T47D (cell line): ENCODE measurements at regions not wholly inside any gene's neighbourhood (a gene's known extent, or its start where the extent isn't known, plus 50 kb on each side); places are given as distances from the start of the nearest gene placed in this dataset.

Experiments
- DNase-seq, 2 experiments: peaks; one replicate each; pipeline versions ENCODE4 v3.0.0 to v3.0.0-alpha.2; 2011 to 2012; ENCODE audit warnings: low read depth in 1 of 2, low spot score in 1 of 2
- JUND ChIP-seq: IDR thresholded peaks from 2 replicates; pipeline ENCODE4 v1.6.1; 2012; ENCODE audit warnings: low read depth
- in situ Hi-C: cut with HindIII; loops from 2 replicates; pipeline ENCODE4 v1.10.0; 2016; ENCODE audit warnings: low sequenced_read_pairs, low pct_unique_long_range_greater_than_20kb

- no peak for TF ChIP-seq JUND
- in situ Hi-C loops = no loop called here
- no peak for DNase-seq
Measured at GRCh38 chr9:129358621-129359154, 180.6 kb upstream of the IER5L start.

- no peak for TF ChIP-seq JUND
- in situ Hi-C loops = no loop called here
- DNase-seq = no peak
Measured at GRCh38 chr9:129357773-129358245, 179.7 kb upstream of the IER5L start.

GRCh38 chr9:129356871-129357772, 179.1 kb upstream of the IER5L start:
- DNase-seq = no peak
- TF ChIP-seq JUND = no peak
- in situ Hi-C loops = no loop called here

DNA sequence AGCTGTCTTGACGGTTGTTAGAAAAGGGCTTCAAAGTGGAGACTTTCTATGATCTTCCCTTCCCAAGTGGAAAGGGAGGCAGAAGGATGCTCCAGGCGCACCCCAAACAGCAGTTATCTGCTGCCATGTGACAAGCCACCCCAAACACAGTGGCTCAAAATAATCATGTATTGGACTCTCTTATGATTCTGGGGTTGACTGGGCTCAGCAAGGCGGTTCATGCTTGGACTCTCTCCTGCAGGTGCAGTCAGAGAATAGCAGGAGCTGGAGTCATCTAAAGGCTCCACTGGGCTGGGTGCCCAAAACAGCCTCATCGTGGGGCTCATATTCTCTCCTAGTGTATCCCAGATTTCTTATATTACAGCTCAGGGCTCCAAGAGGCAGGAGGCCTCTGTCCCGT, 177.6 kb upstream of the IER5L start:
- in situ Hi-C loops = no loop called here
- no peak for TF ChIP-seq JUND
- no peak for DNase-seq

GRCh38 chr9:129354498-129354897, 176.4 kb upstream of the IER5L start:
- DNase-seq = no peak
- in situ Hi-C loops = no loop called here
- no peak for TF ChIP-seq JUND

GRCh38 chr9:129353697-129354336, 175.8 kb upstream of the IER5L start:
- TF ChIP-seq JUND = no peak
- DNase-seq = no peak
- in situ Hi-C loops = no loop called here

- in situ Hi-C loops = no loop called here
- no peak for DNase-seq
- TF ChIP-seq JUND = no peak
Measured at GRCh38 chr9:129352146-129352865, 174.2 kb upstream of the IER5L start.

DNA sequence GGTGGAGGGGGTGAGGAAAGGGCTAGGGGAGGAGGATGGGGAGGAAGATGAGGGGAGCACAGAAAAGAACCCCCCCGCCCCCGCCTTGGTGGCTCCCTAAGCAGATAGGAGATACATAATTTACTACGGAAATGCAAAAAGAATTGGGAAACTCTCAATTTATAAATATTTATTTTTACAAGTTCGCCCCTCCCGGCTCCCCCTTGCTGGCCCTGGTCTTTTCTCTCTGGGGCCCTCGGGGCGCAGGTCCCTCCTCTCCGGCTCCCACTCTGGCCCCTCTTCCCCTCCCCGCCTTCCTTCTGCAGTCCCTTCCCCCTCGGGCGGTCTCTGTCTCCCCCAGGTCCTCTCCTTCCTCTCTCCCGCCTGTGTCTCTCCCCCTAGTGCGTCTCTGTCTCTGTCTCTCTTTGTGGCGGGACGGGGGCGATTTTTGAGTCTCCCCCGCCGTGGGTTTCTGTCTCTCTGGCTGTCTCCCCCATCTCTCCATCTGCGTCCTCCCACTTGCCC, 173.6 kb upstream of the IER5L start:
- in situ Hi-C loops = no loop called here
- no peak for TF ChIP-seq JUND
- DNase-seq = no peak

DNA sequence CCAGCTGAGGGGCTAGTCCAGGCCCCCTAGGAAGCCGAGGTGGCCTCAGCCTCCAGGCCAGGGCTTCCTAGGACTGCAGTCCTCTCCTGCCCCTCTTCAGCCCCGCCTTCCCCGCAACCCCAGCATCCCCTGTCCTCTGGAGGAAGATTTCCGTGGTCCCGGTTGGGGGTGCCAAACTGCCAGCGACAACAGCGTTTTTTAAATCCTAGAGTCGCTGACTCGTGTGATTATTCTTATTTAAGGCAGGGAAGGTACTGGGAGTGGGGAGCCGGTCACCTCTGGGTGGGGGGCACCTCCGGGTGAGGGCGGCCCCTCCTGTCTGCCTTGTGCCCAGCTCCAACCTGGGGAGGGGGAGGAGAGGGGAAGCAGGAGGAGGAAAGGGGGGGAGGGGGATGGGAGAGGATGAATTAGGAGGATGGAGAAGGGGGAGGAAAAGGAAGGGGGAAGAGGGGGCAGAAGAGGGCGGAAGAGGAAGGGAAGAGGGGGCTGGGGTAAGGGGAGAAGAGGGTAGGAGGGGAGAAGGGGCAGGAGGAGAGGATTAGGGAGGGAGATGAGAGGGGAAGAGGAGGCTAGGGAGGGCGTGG, 173.1 kb upstream of the IER5L start:
- DNase-seq = no peak
- no peak for TF ChIP-seq JUND
- in situ Hi-C loops = no loop called here

DNA sequence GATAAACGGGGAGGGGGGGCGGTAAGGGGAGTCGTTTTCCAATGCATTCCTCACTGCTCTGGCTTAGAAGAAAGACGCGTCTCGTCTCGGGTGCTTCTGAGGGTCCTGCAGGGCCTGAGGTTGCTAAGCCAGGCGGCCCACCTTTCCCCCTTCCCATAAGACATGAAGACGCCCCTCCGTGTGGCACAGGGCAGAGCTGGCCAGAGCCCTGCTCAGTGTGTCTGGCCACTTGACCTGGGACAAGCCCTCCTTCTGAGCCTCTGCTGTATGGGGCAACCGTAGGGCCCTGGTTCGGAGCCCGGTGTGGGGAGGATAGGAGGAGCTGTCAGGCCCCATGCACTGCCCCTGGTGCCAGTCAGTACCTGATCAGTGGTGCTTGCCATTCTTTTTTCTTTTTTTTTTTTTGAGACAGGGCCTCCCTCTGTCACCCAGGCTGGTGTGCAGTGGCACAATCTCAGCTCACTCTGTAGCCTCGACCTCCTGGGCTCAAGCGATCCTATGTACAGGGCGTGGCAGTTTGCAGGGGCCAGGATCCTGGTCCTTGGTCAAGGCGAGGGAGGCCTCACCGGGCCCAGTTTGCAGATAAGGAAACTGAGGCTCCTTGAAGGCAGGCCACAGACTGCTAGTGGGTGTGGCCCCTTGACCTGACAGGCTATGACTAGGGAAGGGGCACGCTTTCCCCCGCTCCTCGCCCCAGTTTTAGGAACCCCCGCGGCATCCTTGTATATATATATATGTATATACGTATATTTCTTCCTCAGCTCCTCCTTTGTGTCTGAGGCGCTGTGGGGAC, 172.3 kb upstream of the IER5L start:
- in situ Hi-C loops = no loop called here
- no peak for TF ChIP-seq JUND
- no peak for DNase-seq

GRCh38 chr9:129349665-129349947, 171.5 kb upstream of the IER5L start:
- in situ Hi-C loops = no loop called here
- no peak for DNase-seq
- no peak for TF ChIP-seq JUND
